ENCODE measurements at regions not wholly inside any gene's neighbourhood (a gene's known extent, or its start where the extent isn't known, plus 50 kb on each side); places are given as distances from the start of the nearest gene placed in this dataset.

GRCh38 chr9:18194316-18194715, 279.6 kb upstream of the ADAMTSL1 start:
- TF ChIP-seq MAFK (IDR thresholded peaks at IDR 0.05; ENCODE audit: partially characterized antibody) = no peak
- TF ChIP-seq RAD21 (conservative IDR thresholded peaks at IDR 0.05 in 1 of 2, IDR thresholded peaks at IDR 0.05 in 1 of 2) = no peak
- no peak for TF ChIP-seq CTCF (IDR thresholded peaks at IDR 0.05)
- no peak for TF ChIP-seq CEBPB (IDR thresholded peaks at IDR 0.05)
- no peak for TF ChIP-seq CHD4 (IDR thresholded peaks at IDR 0.05; ENCODE audit: borderline replicate concordance)
- TF ChIP-seq EP300 (IDR thresholded peaks at IDR 0.05) = no peak
- no peak for TF ChIP-seq HDAC2 (IDR thresholded peaks at IDR 0.05)
- no peak for TF ChIP-seq RCOR1 (IDR thresholded peaks at IDR 0.05; ENCODE audit: low read depth, low read length)
- no peak for TF ChIP-seq MAZ (IDR thresholded peaks at IDR 0.05; ENCODE audit: borderline replicate concordance, low read depth, low read length)
- TF ChIP-seq NFE2L2 (conservative IDR thresholded peaks at IDR 0.05; ENCODE audit: low read length) = no peak
- TF ChIP-seq NPAS2 (CRISPR knock-in tag; IDR thresholded peaks at IDR 0.05; ENCODE audit: borderline replicate concordance) = no peak
- no peak for TF ChIP-seq NR3C1 (IDR thresholded peaks at IDR 0.05)
- no peak for TF ChIP-seq PBX3 (IDR thresholded peaks at IDR 0.05)
- no peak for TF ChIP-seq FOSL2 (IDR thresholded peaks at IDR 0.05)
- TF ChIP-seq FOSL2 (CRISPR knock-in tag; IDR thresholded peaks at IDR 0.05) = no peak

All from A549 (cell line).